ENCODE measurements at regions not wholly inside any gene's neighbourhood (a gene's known extent, or its start where the extent isn't known, plus 50 kb on each side); places are given as distances from the start of the nearest gene placed in this dataset.
"Not testable (repeated sequence)": the region's sequence is repeated elsewhere in the genome, so short reads cannot be mapped to it uniquely, and the experiment has no call there.

- TF ChIP-seq CTCF (IDR thresholded peaks at IDR 0.05; ENCODE audit: low read length, missing control alignments): no peak
- no peak overlapping the region for H3K4me3 ChIP-seq (replicated peaks; ENCODE audit: low read depth, low read length)
- DNase-seq (ENCODE audit: low read depth): no peak
Measured at GRCh38 chr6:112401083-112401482, 54.0 kb downstream of the RFPL4B start.

GRCh38 chr6:112407101-112407590, 60.0 kb downstream of the RFPL4B start:
- H3K4me3 ChIP-seq (replicated peaks; ENCODE audit: low read depth, low read length): no peak overlapping the region
- TF ChIP-seq CTCF (IDR thresholded peaks at IDR 0.05; ENCODE audit: low read length, missing control alignments): no peak
- no peak for DNase-seq (ENCODE audit: low read depth)

- TF ChIP-seq CTCF (IDR thresholded peaks at IDR 0.05; ENCODE audit: low read length, missing control alignments): no peak
- DNase-seq (ENCODE audit: low read depth): no peak
- H3K4me3 ChIP-seq (replicated peaks; ENCODE audit: low read depth, low read length): no peak overlapping the region
Measured at GRCh38 chr6:112408522-112408921, 61.4 kb downstream of the RFPL4B start.

GRCh38 chr6:112409311-112409710, 62.2 kb downstream of the RFPL4B start:
- H3K4me3 ChIP-seq (replicated peaks; ENCODE audit: low read depth, low read length): no peak overlapping the region
- TF ChIP-seq CTCF (IDR thresholded peaks at IDR 0.05; ENCODE audit: low read length, missing control alignments): no peak
- DNase-seq (ENCODE audit: low read depth): no peak

- no peak for TF ChIP-seq CTCF (IDR thresholded peaks at IDR 0.05; ENCODE audit: low read length, missing control alignments)
- H3K4me3 ChIP-seq (replicated peaks; ENCODE audit: low read depth, low read length): no peak overlapping the region
- DNase-seq (ENCODE audit: low read depth): no peak
Measured at GRCh38 chr6:112413780-112414179, 66.7 kb downstream of the RFPL4B start.

GRCh38 chr6:112415366-112415765, 68.2 kb downstream of the RFPL4B start:
- no peak overlapping the region for H3K4me3 ChIP-seq (replicated peaks; ENCODE audit: low read depth, low read length)
- TF ChIP-seq CTCF (IDR thresholded peaks at IDR 0.05; ENCODE audit: low read length, missing control alignments): no peak
- DNase-seq (ENCODE audit: low read depth): no peak

GRCh38 chr6:112416866-112417265, 69.7 kb downstream of the RFPL4B start:
- no peak for DNase-seq (ENCODE audit: low read depth)
- TF ChIP-seq CTCF (IDR thresholded peaks at IDR 0.05; ENCODE audit: low read length, missing control alignments): no peak
- no peak overlapping the region for H3K4me3 ChIP-seq (replicated peaks; ENCODE audit: low read depth, low read length)

- DNase-seq (ENCODE audit: low read depth); H3K4me3 ChIP-seq (replicated peaks; ENCODE audit: low read depth, low read length): not testable (repeated sequence)
Measured at GRCh38 chr6:112427011-112427410, 79.9 kb downstream of the RFPL4B start.
